ENCODE measurements at regions not wholly inside any gene's neighbourhood (a gene's known extent, or its start where the extent isn't known, plus 50 kb on each side); places are given as distances from the start of the nearest gene placed in this dataset.

DNA sequence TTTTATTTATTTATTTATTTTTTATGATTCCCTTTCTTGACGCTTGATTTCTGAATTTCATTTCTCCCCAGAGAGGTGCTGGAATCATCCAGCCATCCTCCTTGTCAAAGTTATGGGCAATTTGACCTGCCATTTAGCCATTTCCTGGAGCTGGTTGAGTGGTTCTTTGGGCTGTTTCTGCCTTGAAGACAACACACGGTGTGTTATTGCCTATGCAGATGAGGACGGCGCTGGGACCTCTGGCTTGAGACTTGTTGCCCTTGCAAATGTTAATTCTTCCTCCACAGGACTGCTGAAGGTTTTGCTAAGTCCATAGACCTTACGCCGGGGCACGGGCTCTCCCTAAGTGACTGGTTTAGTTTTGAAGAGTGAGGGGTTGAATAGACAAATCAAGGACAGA is 147.9 kb upstream of the PLET1 start:
- no peaks in the 10 kb centered on the region for H3K4me1 Mint-ChIP-seq (ENCODE audit: low read depth)
- H3K27me3 Mint-ChIP-seq (ENCODE audit: insufficient read depth): peaks cover 8% of the 10 kb centered on the region
- H3K36me3 Mint-ChIP-seq (ENCODE audit: low read depth): no peaks in the 10 kb centered on the region
- no peak overlapping the region for H3K4me3 Mint-ChIP-seq
- H3K27ac Mint-ChIP-seq: no peak overlapping the region
- no peaks in the 10 kb centered on the region for H3K9me3 Mint-ChIP-seq
- no peak for DNase-seq
- TF ChIP-seq, protein P1, sequence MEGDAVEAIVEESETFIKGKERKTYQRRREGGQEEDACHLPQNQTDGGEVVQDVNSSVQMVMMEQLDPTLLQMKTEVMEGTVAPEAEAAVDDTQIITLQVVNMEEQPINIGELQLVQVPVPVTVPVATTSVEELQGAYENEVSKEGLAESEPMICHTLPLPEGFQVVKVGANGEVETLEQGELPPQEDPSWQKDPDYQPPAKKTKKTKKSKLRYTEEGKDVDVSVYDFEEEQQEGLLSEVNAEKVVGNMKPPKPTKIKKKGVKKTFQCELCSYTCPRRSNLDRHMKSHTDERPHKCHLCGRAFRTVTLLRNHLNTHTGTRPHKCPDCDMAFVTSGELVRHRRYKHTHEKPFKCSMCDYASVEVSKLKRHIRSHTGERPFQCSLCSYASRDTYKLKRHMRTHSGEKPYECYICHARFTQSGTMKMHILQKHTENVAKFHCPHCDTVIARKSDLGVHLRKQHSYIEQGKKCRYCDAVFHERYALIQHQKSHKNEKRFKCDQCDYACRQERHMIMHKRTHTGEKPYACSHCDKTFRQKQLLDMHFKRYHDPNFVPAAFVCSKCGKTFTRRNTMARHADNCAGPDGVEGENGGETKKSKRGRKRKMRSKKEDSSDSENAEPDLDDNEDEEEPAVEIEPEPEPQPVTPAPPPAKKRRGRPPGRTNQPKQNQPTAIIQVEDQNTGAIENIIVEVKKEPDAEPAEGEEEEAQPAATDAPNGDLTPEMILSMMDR (IDR thresholded peaks at IDR 0.05): no peak

DNA sequence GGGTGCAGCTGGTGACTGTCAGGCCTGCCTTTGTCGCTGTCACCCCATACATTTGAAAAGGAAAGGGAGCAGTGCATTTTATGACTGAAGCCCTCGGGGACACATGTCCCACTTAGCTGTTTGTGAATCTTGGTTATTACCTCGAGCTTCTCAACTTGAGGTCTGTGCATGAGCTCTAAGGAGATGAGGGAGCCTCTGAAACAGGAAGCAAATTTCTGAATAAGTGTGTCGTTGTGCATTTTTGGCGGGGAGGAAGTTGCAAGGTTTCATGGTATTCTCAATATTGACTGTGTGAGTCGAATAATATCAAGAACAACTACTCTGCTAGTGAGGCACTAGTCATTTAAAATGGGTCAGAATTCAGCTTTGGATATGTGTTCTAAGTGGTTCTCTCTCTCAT is 149.7 kb upstream of the PLET1 start:
- DNase-seq: no peak
- Mint-ChIP-seq H3K4me1 (ENCODE audit: low read depth) (no peaks in the 10 kb centered on the region), H3K27me3 (ENCODE audit: insufficient read depth) (peaks cover 10% of the 10 kb centered on the region), H3K27ac (no peak overlapping the region), H3K9me3 (no peaks in the 10 kb centered on the region), H3K4me3 (no peak overlapping the region), H3K36me3 (ENCODE audit: low read depth) (no peaks in the 10 kb centered on the region)
- TF ChIP-seq, protein P1 (IDR thresholded peaks at IDR 0.05): no peak

DNA sequence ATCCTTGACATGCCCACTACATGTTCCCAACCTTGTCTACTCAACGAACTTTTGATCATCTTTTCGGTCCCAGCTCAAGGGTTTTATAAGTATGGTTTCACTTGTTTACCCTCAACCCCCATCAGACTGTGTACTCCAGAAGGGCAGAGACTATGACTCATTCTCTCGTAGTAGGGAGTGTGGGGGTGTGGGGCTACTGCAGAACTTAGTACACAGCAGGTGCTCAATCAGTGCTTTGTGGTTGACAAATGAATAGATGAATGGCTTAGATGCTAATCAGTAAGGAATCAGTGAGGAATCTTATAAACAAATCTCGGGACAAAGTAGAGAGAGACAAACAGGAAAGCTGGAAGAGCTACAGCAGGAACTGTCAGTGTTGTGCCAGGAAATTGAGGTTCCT is 151.7 kb upstream of the PLET1 start:
- TF ChIP-seq, protein P1 (IDR thresholded peaks at IDR 0.05): no peak

DNA sequence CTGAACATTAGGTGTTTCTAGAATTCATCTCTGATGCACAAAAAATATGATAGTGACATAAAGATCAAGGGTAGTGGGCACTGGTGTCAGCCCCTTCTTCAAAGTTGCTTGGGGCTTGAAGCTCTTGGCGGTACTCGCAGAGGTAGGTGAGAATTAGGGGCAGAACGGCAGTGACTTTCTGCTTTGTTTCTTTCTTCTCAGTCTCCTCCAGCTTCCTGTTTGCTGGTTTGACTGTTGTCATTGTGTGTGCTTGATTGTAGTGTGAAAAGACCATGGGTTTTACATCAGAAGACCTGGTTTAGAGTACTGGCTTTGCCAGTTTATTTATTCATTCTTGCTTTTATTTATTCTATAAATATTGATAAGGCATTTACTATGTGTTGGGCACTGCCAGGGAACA is 156.7 kb upstream of the PLET1 start:
- H3K27ac Mint-ChIP-seq: no peak overlapping the region
- no peak for DNase-seq

More for the DNA sequence above, 151.7 kb upstream of the PLET1 start:
- H3K4me3 Mint-ChIP-seq: no peak overlapping the region
- H3K9me3 Mint-ChIP-seq: no peaks in the 10 kb centered on the region
- H3K4me1 Mint-ChIP-seq (ENCODE audit: low read depth): no peaks in the 10 kb centered on the region
- H3K36me3 Mint-ChIP-seq (ENCODE audit: low read depth): no peaks in the 10 kb centered on the region
- H3K27ac Mint-ChIP-seq: no peak overlapping the region
- no peak for DNase-seq
- H3K27me3 Mint-ChIP-seq (ENCODE audit: insufficient read depth): peaks cover 12% of the 10 kb centered on the region

DNA sequence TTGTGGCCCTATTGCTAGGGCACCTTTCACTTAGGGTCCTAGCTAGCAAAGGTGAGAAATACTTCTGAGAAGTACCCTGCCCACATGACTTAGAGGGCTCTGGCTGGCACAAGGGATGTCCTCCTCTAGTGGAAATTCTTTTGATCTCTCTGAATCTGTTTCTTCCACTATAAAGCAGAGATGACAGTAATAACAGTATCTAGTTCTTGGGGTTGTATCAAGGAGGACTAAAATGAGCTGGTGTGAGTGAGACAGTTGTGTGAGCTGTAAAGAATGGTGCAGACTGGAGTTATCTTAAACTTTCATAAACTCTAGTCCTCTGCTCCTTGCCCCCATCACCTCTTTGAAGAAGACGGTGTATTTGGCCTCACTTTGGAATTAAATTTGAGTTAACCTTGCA is 157.8 kb upstream of the PLET1 start:
- TF ChIP-seq, protein P1 (IDR thresholded peaks at IDR 0.05): no peak
- Mint-ChIP-seq H3K27me3 (ENCODE audit: insufficient read depth) (peaks cover 14% of the 10 kb centered on the region), H3K9me3 (no peaks in the 10 kb centered on the region), H3K4me1 (ENCODE audit: low read depth) (no peaks in the 10 kb centered on the region), H3K27ac (no peak overlapping the region), H3K36me3 (ENCODE audit: low read depth) (no peaks in the 10 kb centered on the region), H3K4me3 (no peak overlapping the region)
- DNase-seq: no peak

More for the DNA sequence above, 156.7 kb upstream of the PLET1 start:
- Mint-ChIP-seq H3K27me3 (ENCODE audit: insufficient read depth) (peaks cover 12% of the 10 kb centered on the region), H3K9me3 (no peaks in the 10 kb centered on the region), H3K36me3 (ENCODE audit: low read depth) (no peaks in the 10 kb centered on the region), H3K4me3 (no peak overlapping the region), H3K4me1 (ENCODE audit: low read depth) (no peaks in the 10 kb centered on the region)
- TF ChIP-seq, protein P1 (IDR thresholded peaks at IDR 0.05): no peak

DNA sequence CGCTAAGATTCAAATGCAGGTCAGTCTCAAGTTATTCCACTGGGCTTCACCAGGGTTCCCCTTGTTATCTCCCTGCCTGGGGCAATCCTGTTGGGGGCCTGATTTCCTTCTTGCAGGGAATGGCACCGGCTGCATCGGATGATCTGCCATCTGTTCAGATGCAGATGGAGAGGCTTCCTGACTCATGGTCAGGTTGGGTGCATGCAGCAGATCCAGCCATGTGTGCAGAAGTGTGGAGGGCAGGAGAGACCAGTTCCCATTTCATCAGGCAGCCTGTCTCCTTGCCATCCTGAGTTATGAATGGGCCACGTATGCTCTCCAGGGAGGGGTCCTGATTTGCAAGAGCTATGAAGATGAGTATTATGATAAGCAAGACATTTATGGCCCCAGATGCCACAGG is 161.2 kb upstream of the PLET1 start:
- TF ChIP-seq, protein P1 (IDR thresholded peaks at IDR 0.05): no peak
- Mint-ChIP-seq H3K27ac (no peak overlapping the region), H3K36me3 (ENCODE audit: low read depth) (no peaks in the 10 kb centered on the region), H3K4me1 (ENCODE audit: low read depth) (no peaks in the 10 kb centered on the region), H3K27me3 (ENCODE audit: insufficient read depth) (peaks cover 13% of the 10 kb centered on the region), H3K9me3 (no peaks in the 10 kb centered on the region), H3K4me3 (no peak overlapping the region)
- no peak for DNase-seq

All from HFFc6 (cell line).